H1 (cell line): ENCODE measurements at regions not wholly inside any gene's neighbourhood (a gene's known extent, or its start where the extent isn't known, plus 50 kb on each side); places are given as distances from the start of the nearest gene placed in this dataset.

ENCODE experiments used
- CTCF ChIA-PET: fragments of 300-600 bp; sonication (Branson Sonifier 250); formaldehyde crosslinking; loops from one replicate; lab custom pipeline; 2021; ENCODE audit not compliant: partially characterized antibody; lab: Charles Lee
- POLR2A ChIA-PET: fragments of 300-600 bp; sonication (Branson Sonifier 250); formaldehyde crosslinking; loops from one replicate; lab custom pipeline; 2021; ENCODE audit warnings: inconsistent platforms; ENCODE audit not compliant: partially characterized antibody; lab: Charles Lee
- DNase-seq, 2 experiments: peaks; one replicate each; pipeline versions ENCODE4 v3.0.0 to v3.0.0-alpha.2; 2010 to 2022; ENCODE audit warnings: low spot score in 2 of 2, low read depth in 1 of 2, mixed read lengths in 1 of 2
- FAIRE-seq: peaks from 2 replicates; lab custom pipeline; 2011; peaks lifted over from hg19 to GRCh38; lab: Jason Lieb, UNC
- H2AFZ ChIP-seq: 2 replicates; pipeline ENCODE4 v1.8.1; 2012; ENCODE audit warnings: low read length, inconsistent platforms
- H2AK5ac ChIP-seq: 2 replicates; pipeline ENCODE4 v1.6.1; 2013; ENCODE audit warnings: low read depth, low read length
- H2BK120ac ChIP-seq: replicated peaks from 2 replicates; pipeline ENCODE3; 2013; ENCODE audit warnings: low read depth, low read length, inconsistent platforms
- H2BK12ac ChIP-seq: 2 replicates; pipeline ENCODE4 v1.6.1; 2013; ENCODE audit warnings: low read depth, low read length
- H2BK15ac ChIP-seq: 2 replicates; pipeline ENCODE4 v1.6.1; 2013; ENCODE audit warnings: low read length
- H2BK20ac ChIP-seq: 2 replicates; pipeline ENCODE4 v1.6.1; 2013; ENCODE audit warnings: low read length
- H2BK5ac ChIP-seq: 2 replicates; pipeline ENCODE4 v1.6.1; 2013; ENCODE audit warnings: low read depth, low read length
- H3K14ac ChIP-seq: 2 replicates; pipeline ENCODE4 v1.6.1; 2013; ENCODE audit warnings: inconsistent platforms; ENCODE audit not compliant: insufficient read length
- H3K18ac ChIP-seq: 2 replicates; pipeline ENCODE4 v1.6.1; 2013; ENCODE audit warnings: low read length; ENCODE audit errors: extremely low read depth
- H3K23ac ChIP-seq: 2 replicates; pipeline ENCODE4 v1.6.1; 2013; ENCODE audit warnings: inconsistent platforms; ENCODE audit not compliant: insufficient read length
- H3K23me2 ChIP-seq: 2 replicates; pipeline ENCODE4 v1.6.1; 2013; ENCODE audit warnings: low read depth, low read length
- H3K27ac ChIP-seq: 2 replicates; pipeline ENCODE4 v1.6.1; 2011; ENCODE audit warnings: low read depth, low read length, inconsistent platforms
- H3K27me3 ChIP-seq, 4 experiments: replicated peaks in 1 of 4; 1 replicate in 1 of 4; 2 replicates in 3 of 4; pipeline versions ENCODE4 v1.6.1 to v1.8.1; 2011 to 2013; ENCODE audit warnings: low read length in 3 of 4, mild to moderate bottlenecking in 3 of 4, inconsistent platforms in 2 of 4, mixed read lengths in 2 of 4, moderate library complexity in 1 of 4; ENCODE audit not compliant: control insufficient read depth in 3 of 4, insufficient read depth in 3 of 4; ENCODE audit errors: extremely low read depth in 1 of 4
- H3K36me3 ChIP-seq, 4 experiments: 2 replicates each; pipeline versions ENCODE4 v1.6.1 to v1.8.1; 2011 to 2013; ENCODE audit warnings: mild to moderate bottlenecking in 4 of 4, low read length in 3 of 4, moderate library complexity in 2 of 4, control low read depth in 1 of 4, inconsistent platforms in 1 of 4; ENCODE audit not compliant: insufficient read depth in 4 of 4, control insufficient read depth in 2 of 4
- H3K4ac ChIP-seq: replicated peaks from 2 replicates; pipeline ENCODE3; 2013; ENCODE audit warnings: low read length, low read depth, mixed read lengths, inconsistent platforms; ENCODE audit not compliant: insufficient read length
- H3K4me1 ChIP-seq, 4 experiments: replicated peaks in 1 of 4; 1 replicate in 1 of 4; 2 replicates in 3 of 4; pipeline versions ENCODE4 v1.6.1 to v1.8.1; 2011 to 2013; ENCODE audit warnings: low read length in 3 of 4, inconsistent platforms in 2 of 4, mixed read lengths in 1 of 4; ENCODE audit not compliant: insufficient read depth in 4 of 4, control insufficient read depth in 3 of 4
- H3K4me2 ChIP-seq, 2 experiments: 2 replicates each; pipeline versions ENCODE4 v1.6.1 to v1.8.1; 2011 to 2013; ENCODE audit warnings: low read depth in 2 of 2, low read length in 2 of 2, control low read depth in 1 of 2, inconsistent platforms in 1 of 2, mild to moderate bottlenecking in 1 of 2; ENCODE audit not compliant: insufficient read depth in 1 of 2
- H3K4me3 ChIP-seq, 4 experiments: fragments of 200-600, 300-600 bp in 1 of 4; sonication (generic), shearing (Covaris generic), sonication (Bioruptor Twin) in 1 of 4; 2 replicates each; pipeline versions ENCODE4 v1.5.1 to v1.8.1; 2011 to 2016; ENCODE audit warnings: low read length in 4 of 4, low read depth in 3 of 4, control low read depth in 2 of 4, inconsistent platforms in 2 of 4, mild to moderate bottlenecking in 2 of 4, mixed read lengths in 1 of 4, moderate library complexity in 1 of 4; ENCODE audit not compliant: insufficient read depth in 2 of 4; ENCODE audit errors: extremely low read depth in 1 of 4
- H3K56ac ChIP-seq: replicated peaks from 2 replicates; pipeline ENCODE3; 2013; ENCODE audit warnings: low read depth, mild to moderate bottlenecking, mixed read lengths, low read length, inconsistent platforms; ENCODE audit not compliant: insufficient read length
- H3K79me1 ChIP-seq: 2 replicates; pipeline ENCODE4 v1.6.1; 2013; ENCODE audit warnings: low read depth, low read length, control low read depth
- H3K79me2 ChIP-seq, 2 experiments: 2 replicates each; pipeline versions ENCODE4 v1.6.1 to v1.8.1; 2012 to 2013; ENCODE audit warnings: low read length in 2 of 2, mild to moderate bottlenecking in 2 of 2, inconsistent platforms in 1 of 2; ENCODE audit not compliant: insufficient read depth in 2 of 2, control insufficient read depth in 1 of 2
- H3K9ac ChIP-seq, 4 experiments: replicated peaks in 1 of 4; 1 replicate in 1 of 4; 2 replicates in 3 of 4; pipeline versions ENCODE4 v1.6.1 to v1.8.1; 2011 to 2013; ENCODE audit warnings: low read depth in 3 of 4, low read length in 3 of 4, control low read depth in 2 of 4, mild to moderate bottlenecking in 2 of 4, moderate library complexity in 2 of 4, inconsistent platforms in 1 of 4; ENCODE audit errors: extremely low read depth in 1 of 4
- H3K9me3 ChIP-seq, 2 experiments: 2 replicates each; pipeline versions ENCODE4 v1.6.1 to v1.8.1; 2012 to 2013; ENCODE audit warnings: mild to moderate bottlenecking in 2 of 2, moderate library complexity in 2 of 2, control low read depth in 1 of 2, inconsistent platforms in 1 of 2, low read depth in 1 of 2, low read length in 1 of 2, mixed read lengths in 1 of 2; ENCODE audit not compliant: insufficient read depth in 2 of 2
- H4K20me1 ChIP-seq, 2 experiments: replicated peaks in 1 of 2; 2 replicates each; pipeline versions ENCODE3 to v1.8.1; 2011 to 2013; ENCODE audit warnings: inconsistent platforms in 2 of 2, low read length in 2 of 2, mild to moderate bottlenecking in 1 of 2; ENCODE audit not compliant: insufficient read depth in 2 of 2, control insufficient read depth in 1 of 2
- H4K5ac ChIP-seq: 2 replicates; pipeline ENCODE4 v1.6.1; 2013; ENCODE audit warnings: low read length, low read depth, mixed read lengths, inconsistent platforms; ENCODE audit not compliant: insufficient read length
- H4K8ac ChIP-seq: 2 replicates; pipeline ENCODE4 v1.8.0; 2013; ENCODE audit warnings: mild to moderate bottlenecking, moderate library complexity, low read length, inconsistent platforms; ENCODE audit not compliant: insufficient read depth; ENCODE audit errors: extremely low read depth
- H4K91ac ChIP-seq: replicated peaks from 2 replicates; pipeline ENCODE3; 2013; ENCODE audit warnings: low read length, mixed read lengths, inconsistent platforms; ENCODE audit not compliant: insufficient read length
- BACH1 ChIP-seq: IDR thresholded peaks from 2 replicates; pipeline ENCODE4 v1.6.1; 2012; ENCODE audit warnings: low read length, improper control_type of control experiment
- CBX5 ChIP-seq: fragments of 300-800, 300-1000 bp; sonication (generic); IDR thresholded peaks from 2 replicates; pipeline ENCODE4 v1.7.1; 2016; ENCODE audit warnings: antibody characterized with exemption, low read length, low read depth
- FOSL1 ChIP-seq: IDR thresholded peaks from 2 replicates; pipeline ENCODE4 v1.6.1; 2011; ENCODE audit warnings: mild to moderate bottlenecking, low read depth, low read length, moderate library complexity; ENCODE audit not compliant: insufficient read depth
- KDM4A ChIP-seq: IDR thresholded peaks from one replicate; pipeline ENCODE4 v1.7.1; 2012; ENCODE audit warnings: low read depth, mild to moderate bottlenecking, moderate library complexity, low read length, inconsistent platforms; ENCODE audit not compliant: severe bottlenecking
- MAFK ChIP-seq: IDR thresholded peaks from 2 replicates; pipeline ENCODE4 v1.6.1; 2012; ENCODE audit warnings: low read depth, mild to moderate bottlenecking, improper control_type of control experiment, low read length
- NANOG ChIP-seq: IDR thresholded peaks from 2 replicates; pipeline ENCODE4 v1.6.1; 2011; ENCODE audit warnings: low read length, low read depth, mild to moderate bottlenecking, inconsistent platforms; ENCODE audit not compliant: insufficient read depth, poor library complexity, severe bottlenecking
- NRF1 ChIP-seq: IDR thresholded peaks from 2 replicates; pipeline ENCODE4 v1.6.1; 2011; ENCODE audit warnings: mild to moderate bottlenecking, low read depth, low read length, improper control_type of control experiment
- RAD21 ChIP-seq, 2 experiments: IDR thresholded peaks in 1 of 2; conservative IDR thresholded peaks in 1 of 2; 2 replicates each; pipeline ENCODE4 v1.6.1; 2011; ENCODE audit warnings: low read depth in 2 of 2, low read length in 2 of 2, improper control_type of control experiment in 1 of 2, inconsistent platforms in 1 of 2, mild to moderate bottlenecking in 1 of 2, moderate library complexity in 1 of 2
- RBBP5 ChIP-seq: IDR thresholded peaks from 2 replicates; pipeline ENCODE4 v1.7.1; 2012; ENCODE audit warnings: low read depth, mild to moderate bottlenecking, inconsistent platforms, low read length, moderate library complexity, borderline replicate concordance
- SIN3A ChIP-seq, 2 experiments: IDR thresholded peaks in 1 of 2; conservative IDR thresholded peaks in 1 of 2; 2 replicates each; pipeline ENCODE4 v1.6.1; 2011 to 2012; ENCODE audit warnings: low read length in 2 of 2, improper control_type of control experiment in 1 of 2, low read depth in 1 of 2, mild to moderate bottlenecking in 1 of 2
- SIX5 ChIP-seq: IDR thresholded peaks from 2 replicates; pipeline ENCODE4 v1.6.1; 2011; ENCODE audit warnings: mild to moderate bottlenecking, low read depth, low read length
- SRF ChIP-seq: IDR thresholded peaks from 2 replicates; pipeline ENCODE4 v1.6.1; 2011; ENCODE audit warnings: mild to moderate bottlenecking, low read depth, low read length, moderate library complexity
- TAF1 ChIP-seq: IDR thresholded peaks from 2 replicates; pipeline ENCODE4 v1.6.1; 2011; ENCODE audit warnings: mild to moderate bottlenecking, low read depth, low read length
- WGBS, 2 experiments: shearing (Covaris generic) in 1 of 2; methylation state at CpG; one replicate each; pipeline versions ENCODE4 v1.1.6 to v1.1.7; 2013 to 2015; ENCODE audit warnings: low lambda C conversion rate in 2 of 2, mixed read lengths in 2 of 2, inconsistent platforms in 1 of 2, low coverage in 1 of 2, missing lambda C conversion rate in 1 of 2; ENCODE audit not compliant: insufficient replicate concordance in 2 of 2, insufficient coverage in 1 of 2, insufficient read length in 1 of 2; ENCODE audit errors: extremely low coverage in 1 of 2, missing lambda C conversion rate in 1 of 2; 5-methylcytosine and 5-hydroxymethylcytosine counted together
- TF ChIP-seq, protein P1 (sequence below): IDR thresholded peaks from 2 replicates; pipeline ENCODE4 v1.6.1; 2011; ENCODE audit warnings: low read depth, mild to moderate bottlenecking, low read length; ENCODE audit not compliant: insufficient read depth

DNA sequence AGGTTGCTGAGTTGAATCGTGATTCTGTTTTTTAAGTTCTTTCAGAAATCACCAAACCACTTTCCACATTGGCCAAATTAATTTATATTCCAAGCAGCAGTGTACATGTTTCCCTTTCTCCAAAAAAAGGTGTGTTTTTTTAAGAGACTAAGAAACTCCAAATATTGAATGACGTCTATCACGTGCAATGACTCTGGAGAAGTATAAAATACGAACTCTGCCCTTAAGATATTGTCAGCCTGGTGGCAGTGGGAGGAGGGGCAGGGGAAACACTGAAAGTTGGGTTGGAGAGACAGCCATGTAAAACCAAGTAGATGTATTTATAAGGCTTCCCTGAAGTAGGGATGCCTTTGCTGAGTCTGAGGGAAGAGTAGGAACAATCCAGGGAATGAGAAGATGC lies 50.1 kb upstream of the DHRS4 start:
- 70% methylated on average over 4 of the region's 4 CpGs; no CpG with 5 or more reads in 1 of the 2 experiments for WGBS, 2 experiments
- Histone ChIP-seq H3K9ac (no peak overlapping the region), H4K20me1 (no peaks in the 10 kb centered on the region), H2BK20ac (no peak overlapping the region), H3K23me2 (no peaks in the 10 kb centered on the region), H4K8ac (no peak overlapping the region), H2BK12ac (no peak overlapping the region), H3K79me1 (no peaks in the 10 kb centered on the region), H2BK15ac (no peak overlapping the region), H3K4ac (no peak overlapping the region), H3K4me3 (no peak overlapping the region), H3K36me3 (no peaks in the 10 kb centered on the region), H3K4me2 (no peak overlapping the region), H3K14ac (no peak overlapping the region), H4K91ac (no peak overlapping the region), H3K4me1 (no peaks in the 10 kb centered on the region), H4K5ac (no peak overlapping the region), H2AFZ (no peak overlapping the region), H2AK5ac (no peak overlapping the region), H3K23ac (no peak overlapping the region), H2BK5ac (no peak overlapping the region), H3K18ac (no peak overlapping the region), H3K56ac (no peak overlapping the region), H3K27me3 (no peaks in the 10 kb centered on the region), H3K27ac (no peak overlapping the region), H3K79me2 (no peaks in the 10 kb centered on the region), H2BK120ac (no peak overlapping the region), H3K9me3 (peaks cover 9 to 15% of the 10 kb centered on the region in 2 experiments; a peak in 3 of 4 replicates)
- ChIA-PET POLR2A (no interaction called here), CTCF (interaction anchor here (1.0 kb wide), 1 partner anchor 176 kb away, joined by 3 read pairs; no protein-coding TSS in a partner anchor)
- DNase-seq (no peak), FAIRE-seq (no peak)
- no peak for TF ChIP-seq NRF1
- no peak for TF ChIP-seq KDM4A
- TF ChIP-seq SIN3A (conservative IDR thresholded peaks at IDR 0.05 in 1 of 2, IDR thresholded peaks at IDR 0.05 in 1 of 2; ENCODE audit: low read depth in 1 of 2, low read length in 2 of 2): no peak
- no peak for TF ChIP-seq MAFK
- no peak for TF ChIP-seq RBBP5
- TF ChIP-seq, protein P1, sequence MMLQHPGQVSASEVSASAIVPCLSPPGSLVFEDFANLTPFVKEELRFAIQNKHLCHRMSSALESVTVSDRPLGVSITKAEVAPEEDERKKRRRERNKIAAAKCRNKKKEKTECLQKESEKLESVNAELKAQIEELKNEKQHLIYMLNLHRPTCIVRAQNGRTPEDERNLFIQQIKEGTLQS: no peak
- TF ChIP-seq RAD21 (IDR thresholded peaks at IDR 0.05 in 1 of 2, conservative IDR thresholded peaks at IDR 0.05 in 1 of 2; ENCODE audit: low read depth in 2 of 2, low read length in 2 of 2): no peak
- no peak for TF ChIP-seq SRF
- no peak for TF ChIP-seq SIX5
- TF ChIP-seq BACH1: no peak
- TF ChIP-seq FOSL1: no peak
- TF ChIP-seq TAF1: no peak
- no peak for TF ChIP-seq CBX5
- TF ChIP-seq NANOG: no peak
